Left colon (tissue), 2 donors: ENCODE measurements at regions not wholly inside any gene's neighbourhood (a gene's known extent, or its start where the extent isn't known, plus 50 kb on each side); places are given as distances from the start of the nearest gene placed in this dataset.
"Not testable (repeated sequence)": the region's sequence is repeated elsewhere in the genome, so short reads cannot be mapped to it uniquely, and the experiment has no call there.

Experiments
- ATAC-seq: fragments of 200-7000 bp; cut with Tn5 transposase; one replicate; pipeline ENCODE4 v1.9.1; 2020; ENCODE audit warnings: mild to moderate bottlenecking, moderate library complexity
- DNase-seq, 2 donors: peaks; one replicate each; pipeline ENCODE4 v3.0.0-alpha.2; 2020
- intact Hi-C, 2 donors: fragments of 100-400 bp; cut with DNase I in 1 of 2; cut with micrococcal nuclease in 1 of 2; formaldehyde crosslinking; loops; one replicate each; pipeline versions ENCODE4 v1.11.2 to v1.14.0; 2022; cut with DNase I, micrococcal nuclease
- donor health status: DM: no; HTN: no; CAD: no.
- donor health status: DM: yes; HTN: yes; CAD: no.

- ATAC-seq (peak; percentile 84), DNase-seq (no peak)
- intact Hi-C loops, result no loop called here
Measured at GRCh38 chr2:8119782-8120505, 561.9 kb upstream of the ID2 start.

- no peak for ATAC-seq
- intact Hi-C loops, result no loop called here
- no peak for DNase-seq
Measured at GRCh38 chr2:8120506-8120860, 561.4 kb upstream of the ID2 start.

GRCh38 chr2:8121022-8121825 lies 560.6 kb upstream of the ID2 start:
- intact Hi-C loops, result no loop called here
- ATAC-seq, result no peak
- no peak for DNase-seq

GRCh38 chr2:8121826-8122513 lies 559.9 kb upstream of the ID2 start:
- intact Hi-C loops, result no loop called here
- no peak for ATAC-seq
- no peak for DNase-seq

GRCh38 chr2:8122520-8122919 lies 559.3 kb upstream of the ID2 start:
- intact Hi-C loops, result no loop called here
- ATAC-seq (no peak), DNase-seq (no peak)

- ATAC-seq (no peak), DNase-seq (no peak)
- intact Hi-C loops, result no loop called here
Measured at GRCh38 chr2:8123464-8123863, 558.4 kb upstream of the ID2 start.

- ATAC-seq (no peak), DNase-seq (no peak)
- intact Hi-C loops, result no loop called here
Measured at GRCh38 chr2:8125741-8126711, 555.8 kb upstream of the ID2 start.

GRCh38 chr2:8126783-8127182 lies 555.1 kb upstream of the ID2 start:
- DNase-seq (no peak), ATAC-seq (no peak)
- intact Hi-C loops, result no loop called here

- intact Hi-C loops, DNase-seq, ATAC-seq: not testable (repeated sequence)
Measured at GRCh38 chr2:8131423-8131822, 550.4 kb upstream of the ID2 start.

GRCh38 chr2:8132351-8132831 lies 549.5 kb upstream of the ID2 start:
- ATAC-seq (no peak), DNase-seq (no peak)
- intact Hi-C loops, result no loop called here

- intact Hi-C loops, result no loop called here
- no peak for ATAC-seq
- DNase-seq, result no peak
Measured at GRCh38 chr2:8132879-8133278, 549.0 kb upstream of the ID2 start.

- no peak for ATAC-seq
- no peak for DNase-seq
- intact Hi-C loops, result no loop called here
Measured at GRCh38 chr2:8133363-8133762, 548.5 kb upstream of the ID2 start.

GRCh38 chr2:8133913-8134472 lies 547.9 kb upstream of the ID2 start:
- ATAC-seq (peak; percentile 69), DNase-seq (no peak)
- intact Hi-C loops, result no loop called here

- DNase-seq (peak in 1 of 2 donors; percentile 57), ATAC-seq (peak; percentile 98)
- intact Hi-C loops, result no loop called here
Measured at GRCh38 chr2:8134473-8134932, 547.4 kb upstream of the ID2 start.

GRCh38 chr2:8134985-8135682 lies 546.7 kb upstream of the ID2 start:
- intact Hi-C loops, result no loop called here

GRCh38 chr2:8137801-8138200 lies 544.1 kb upstream of the ID2 start:
- intact Hi-C loops, result no loop called here
- ATAC-seq (no peak), DNase-seq (no peak)

More at GRCh38 chr2:8134985-8135682, 546.7 kb upstream of the ID2 start:
- DNase-seq (no peak), ATAC-seq (no peak)

- no peak for ATAC-seq
- intact Hi-C loops, result no loop called here
- no peak for DNase-seq
Measured at GRCh38 chr2:8138525-8138922, 543.3 kb upstream of the ID2 start.
